ENCODE measurements at regions not wholly inside any gene's neighbourhood (a gene's known extent, or its start where the extent isn't known, plus 50 kb on each side); places are given as distances from the start of the nearest gene placed in this dataset.

- no peak for DNase-seq
Measured at GRCh38 chr14:61106271-61106958, 125.4 kb downstream of the SLC38A6 start.

GRCh38 chr14:61104358-61104757 lies 123.3 kb downstream of the SLC38A6 start:
- no peak for DNase-seq

GRCh38 chr14:61103541-61104339 lies 122.7 kb downstream of the SLC38A6 start:
- DNase-seq, result peak; percentile 87

GRCh38 chr14:61102549-61103466 lies 121.8 kb downstream of the SLC38A6 start:
- no peak for DNase-seq

All from left hindlimb (tissue), 1 donor.